NCI-H146 (cell line): ENCODE measurements at regions not wholly inside any gene's neighbourhood (a gene's known extent, or its start where the extent isn't known, plus 50 kb on each side); places are given as distances from the start of the nearest gene placed in this dataset.
"Not testable (repeated sequence)": the region's sequence is repeated elsewhere in the genome, so short reads cannot be mapped to it uniquely, and the experiment has no call there.

ENCODE experiments used
- DNase-seq: peaks from one replicate; lab custom pipeline; 2025; lab: John Stamatoyannopoulos, UW

- DNase-seq: no peak
These were observed 123.6 kb downstream of the ZNF248 start for GRCh38 chr10:37733822-37734221.

GRCh38 chr10:37732685-37733084, 124.7 kb downstream of the ZNF248 start:
- DNase-seq: no peak

- no peak for DNase-seq
These were observed 128.6 kb downstream of the ZNF248 start for GRCh38 chr10:37728830-37729229.

- DNase-seq: no peak
These were observed 129.7 kb downstream of the ZNF248 start for GRCh38 chr10:37727491-37728352.

GRCh38 chr10:37721100-37721499, 136.3 kb downstream of the ZNF248 start:
- no peak for DNase-seq

- DNase-seq: not testable (repeated sequence)
These were observed 139.3 kb downstream of the ZNF248 start for GRCh38 chr10:37718060-37718459.

- DNase-seq: no peak
These were observed 143.8 kb downstream of the ZNF248 start for GRCh38 chr10:37713642-37714041.

GRCh38 chr10:37713132-37713501, 144.3 kb downstream of the ZNF248 start:
- DNase-seq: no peak

GRCh38 chr10:37712489-37713131, 144.8 kb downstream of the ZNF248 start:
- no peak for DNase-seq

GRCh38 chr10:37711617-37712488, 145.6 kb downstream of the ZNF248 start:
- DNase-seq: no peak

GRCh38 chr10:37710831-37711616, 146.4 kb downstream of the ZNF248 start:
- DNase-seq: no peak

GRCh38 chr10:37707829-37708578, 149.4 kb downstream of the ZNF248 start:
- DNase-seq: no peak

- DNase-seq: no peak
These were observed 152.8 kb downstream of the ZNF248 start for GRCh38 chr10:37704566-37704965.

GRCh38 chr10:37703833-37704382, 153.5 kb downstream of the ZNF248 start:
- no peak for DNase-seq

GRCh38 chr10:37703114-37703513, 154.3 kb downstream of the ZNF248 start:
- DNase-seq: no peak

- no peak for DNase-seq
These were observed 155.5 kb downstream of the ZNF248 start for GRCh38 chr10:37701781-37702493.

- no peak for DNase-seq
These were observed 156.3 kb downstream of the ZNF248 start for GRCh38 chr10:37700886-37701780.

- no peak for DNase-seq
These were observed 169.8 kb downstream of the ZNF248 start for GRCh38 chr10:37687581-37687980.
